Epithelial cell of proximal tubule (primary cell): ENCODE measurements at regions not wholly inside any gene's neighbourhood (a gene's known extent, or its start where the extent isn't known, plus 50 kb on each side); places are given as distances from the start of the nearest gene placed in this dataset.

Experiments
- DNase-seq: peaks from one replicate; pipeline ENCODE4 v3.0.0-alpha.2; 2011; ENCODE audit warnings: low read depth
- H3K4me3 ChIP-seq: 2 replicates; pipeline ENCODE4 v1.5.1; 2011; ENCODE audit warnings: low read depth, mild to moderate bottlenecking, low read length
- TF ChIP-seq, protein P1 (sequence below): conservative IDR thresholded peaks from 2 replicates; pipeline ENCODE4 v1.5.1; 2012; ENCODE audit warnings: low read depth, mild to moderate bottlenecking, low read length

DNA sequence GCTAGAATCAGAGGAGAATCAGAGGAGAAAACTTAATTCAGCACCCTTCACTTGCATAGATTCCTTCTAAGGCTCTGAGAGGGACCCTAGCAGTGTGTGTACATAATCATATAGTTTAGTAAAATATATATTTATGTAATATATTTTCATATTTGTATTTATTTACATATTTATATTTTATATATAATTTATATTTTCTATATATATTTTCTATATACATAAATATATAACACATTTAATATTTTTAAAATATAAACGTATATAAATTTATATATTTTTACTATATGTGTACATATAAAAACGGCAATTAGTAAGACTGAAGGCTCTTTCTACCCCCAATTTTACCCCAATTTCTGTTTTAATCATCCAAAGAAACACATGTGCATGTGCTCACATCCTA is 80.3 kb downstream of the NXPE2 start:
- no peak for DNase-seq
- TF ChIP-seq, protein P1, sequence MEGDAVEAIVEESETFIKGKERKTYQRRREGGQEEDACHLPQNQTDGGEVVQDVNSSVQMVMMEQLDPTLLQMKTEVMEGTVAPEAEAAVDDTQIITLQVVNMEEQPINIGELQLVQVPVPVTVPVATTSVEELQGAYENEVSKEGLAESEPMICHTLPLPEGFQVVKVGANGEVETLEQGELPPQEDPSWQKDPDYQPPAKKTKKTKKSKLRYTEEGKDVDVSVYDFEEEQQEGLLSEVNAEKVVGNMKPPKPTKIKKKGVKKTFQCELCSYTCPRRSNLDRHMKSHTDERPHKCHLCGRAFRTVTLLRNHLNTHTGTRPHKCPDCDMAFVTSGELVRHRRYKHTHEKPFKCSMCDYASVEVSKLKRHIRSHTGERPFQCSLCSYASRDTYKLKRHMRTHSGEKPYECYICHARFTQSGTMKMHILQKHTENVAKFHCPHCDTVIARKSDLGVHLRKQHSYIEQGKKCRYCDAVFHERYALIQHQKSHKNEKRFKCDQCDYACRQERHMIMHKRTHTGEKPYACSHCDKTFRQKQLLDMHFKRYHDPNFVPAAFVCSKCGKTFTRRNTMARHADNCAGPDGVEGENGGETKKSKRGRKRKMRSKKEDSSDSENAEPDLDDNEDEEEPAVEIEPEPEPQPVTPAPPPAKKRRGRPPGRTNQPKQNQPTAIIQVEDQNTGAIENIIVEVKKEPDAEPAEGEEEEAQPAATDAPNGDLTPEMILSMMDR = no peak
- no peak overlapping the region for H3K4me3 ChIP-seq

DNA sequence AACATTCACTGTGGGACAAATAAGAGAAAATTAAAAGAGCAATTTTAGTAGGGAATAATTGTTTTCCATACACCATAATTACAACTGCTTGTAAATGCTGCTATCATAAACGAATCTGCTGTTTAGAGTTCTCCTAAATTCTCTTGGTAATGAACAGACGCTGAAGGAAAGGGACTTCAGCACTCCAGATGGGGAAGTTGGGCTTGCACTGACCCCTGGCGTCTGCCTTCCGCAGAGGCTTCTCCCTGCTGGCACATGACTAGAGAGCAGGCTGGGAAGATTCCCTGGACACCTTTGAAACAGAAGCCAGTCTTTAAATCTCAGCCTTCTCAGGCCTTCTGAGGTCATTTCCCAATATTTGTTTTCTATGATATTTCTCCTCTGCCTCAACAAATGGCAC is 84.1 kb downstream of the NXPE2 start:
- TF ChIP-seq, protein P1 = peak; percentile 93
- H3K4me3 ChIP-seq = no peak overlapping the region
- DNase-seq = no peak

DNA sequence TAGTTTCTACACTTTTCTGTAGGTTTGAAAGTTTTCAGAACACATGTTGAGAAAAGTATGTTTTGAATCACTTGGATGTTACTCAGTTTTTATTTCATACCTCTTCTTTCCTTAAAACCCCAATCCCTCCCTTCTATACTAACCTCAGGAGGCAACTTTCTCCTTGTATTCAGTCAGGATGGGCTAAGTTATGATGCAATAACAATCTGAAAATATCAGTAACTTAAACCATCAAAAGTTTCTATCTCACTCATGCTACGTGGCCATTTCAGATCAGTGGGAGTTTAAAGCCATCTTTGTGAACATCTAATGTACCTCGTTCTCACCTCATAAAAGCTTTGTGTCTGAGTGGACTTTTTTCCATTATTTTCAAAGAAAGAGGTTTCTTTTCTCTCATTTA is 86.2 kb downstream of the NXPE2 start:
- no peak for DNase-seq
- TF ChIP-seq, protein P1 = no peak
- no peak overlapping the region for H3K4me3 ChIP-seq

DNA sequence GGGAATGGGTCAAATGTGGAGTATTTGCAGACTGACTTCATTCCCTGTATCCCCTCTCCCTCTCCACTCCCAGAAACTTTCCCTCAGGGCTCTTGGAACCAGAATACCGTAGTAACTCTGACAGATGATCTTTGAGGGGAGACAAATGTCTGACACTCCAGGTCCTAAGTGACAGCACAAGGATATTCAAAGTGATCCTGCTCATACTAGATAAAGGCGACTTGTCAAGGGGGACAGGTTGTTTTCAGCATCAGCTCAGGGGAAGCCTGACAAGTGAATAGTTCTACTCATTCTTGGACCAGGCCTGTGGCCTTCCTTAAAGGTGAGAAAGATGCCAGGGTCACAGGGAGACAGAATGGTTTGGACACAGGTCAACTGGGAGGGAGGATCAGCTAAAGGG is 92.8 kb downstream of the NXPE2 start:
- no peak for DNase-seq
- TF ChIP-seq, protein P1 = no peak
- H3K4me3 ChIP-seq = no peak overlapping the region

DNA sequence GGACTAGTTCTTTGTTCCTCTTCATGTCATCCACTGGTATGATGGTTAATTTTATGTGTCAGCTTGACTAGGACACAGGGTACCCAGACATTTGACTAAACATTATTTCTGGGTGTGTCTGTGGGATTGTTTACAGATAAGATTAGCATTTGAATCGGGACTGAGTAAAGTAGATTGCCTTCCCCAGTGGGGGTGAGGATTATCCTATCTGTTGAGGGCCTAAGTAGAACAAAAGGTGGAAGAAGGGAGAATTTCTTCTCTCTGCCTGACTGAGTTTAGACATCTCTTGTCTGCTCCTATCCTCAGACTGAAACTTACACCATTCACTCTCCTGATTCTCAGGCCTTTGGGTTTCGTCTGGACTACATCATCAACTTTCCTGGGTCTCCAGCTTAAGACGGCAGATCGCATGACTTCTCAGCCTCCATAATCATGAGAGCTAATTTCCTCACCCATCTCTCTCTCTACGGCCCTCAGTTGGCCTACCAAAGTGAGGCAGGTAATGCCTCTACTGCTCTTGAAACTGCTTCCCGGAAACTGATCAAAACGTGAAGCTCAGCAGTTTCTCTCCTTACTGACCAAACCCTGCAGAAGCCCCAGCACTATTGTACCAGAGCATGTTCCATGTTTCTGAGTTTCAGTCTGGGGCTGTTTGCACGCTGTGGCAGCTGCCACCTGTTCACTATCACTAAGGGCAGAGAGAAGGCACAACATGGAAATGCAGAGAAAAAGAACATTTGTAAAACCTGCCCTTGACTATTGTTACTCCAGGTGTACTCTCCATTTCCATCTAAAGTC is 95.4 kb downstream of the NXPE2 start:
- DNase-seq = no peak
- TF ChIP-seq, protein P1 = no peak
- H3K4me3 ChIP-seq = no peak overlapping the region

DNA sequence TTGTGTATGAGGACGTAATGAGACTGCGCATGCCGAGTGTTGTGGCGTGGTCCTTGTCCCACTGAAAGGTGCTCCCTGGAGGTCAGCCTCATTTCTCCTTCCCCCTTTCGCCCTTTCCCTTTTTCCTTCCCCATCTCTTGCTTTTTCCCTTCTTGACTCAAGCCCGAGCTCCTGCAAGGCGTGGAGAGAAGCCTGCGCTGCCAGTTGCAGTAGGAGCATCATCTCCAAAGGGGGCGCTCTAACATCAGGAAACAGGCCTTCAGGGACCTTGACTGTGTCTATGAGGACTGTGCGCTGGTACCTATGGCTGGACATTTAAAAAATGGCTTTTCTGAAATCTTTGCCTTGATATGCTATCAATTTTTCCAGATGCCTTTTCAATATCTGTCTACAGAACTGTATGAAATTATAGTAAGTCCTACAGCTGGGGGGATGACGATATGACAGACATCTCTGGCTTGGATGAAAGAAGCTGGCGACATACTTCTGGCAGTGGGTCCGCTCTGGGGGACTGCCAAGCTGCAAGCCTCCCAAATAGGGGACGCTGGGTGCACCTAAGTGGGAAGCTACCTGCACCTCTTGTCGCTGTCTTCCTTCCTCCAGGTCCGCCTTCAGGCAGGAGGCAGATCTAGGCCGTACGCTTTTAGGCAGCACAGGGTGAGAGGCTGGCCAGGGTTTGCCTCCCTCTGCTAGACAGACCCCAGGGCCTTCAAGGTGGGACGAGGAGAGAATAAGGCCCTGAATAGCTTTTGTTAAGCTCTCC is 96.5 kb downstream of the NXPE2 start:
- TF ChIP-seq, protein P1 = peak; percentile 68
- H3K4me3 ChIP-seq = no peak overlapping the region
- DNase-seq = no peak
